SK-N-DZ (cell line): ENCODE measurements at regions not wholly inside any gene's neighbourhood (a gene's known extent, or its start where the extent isn't known, plus 50 kb on each side); places are given as distances from the start of the nearest gene placed in this dataset.

Experiments
- DNase-seq: peaks from one replicate; pipeline ENCODE4 v3.0.0-alpha.2; 2015; ENCODE audit warnings: low spot score

DNA sequence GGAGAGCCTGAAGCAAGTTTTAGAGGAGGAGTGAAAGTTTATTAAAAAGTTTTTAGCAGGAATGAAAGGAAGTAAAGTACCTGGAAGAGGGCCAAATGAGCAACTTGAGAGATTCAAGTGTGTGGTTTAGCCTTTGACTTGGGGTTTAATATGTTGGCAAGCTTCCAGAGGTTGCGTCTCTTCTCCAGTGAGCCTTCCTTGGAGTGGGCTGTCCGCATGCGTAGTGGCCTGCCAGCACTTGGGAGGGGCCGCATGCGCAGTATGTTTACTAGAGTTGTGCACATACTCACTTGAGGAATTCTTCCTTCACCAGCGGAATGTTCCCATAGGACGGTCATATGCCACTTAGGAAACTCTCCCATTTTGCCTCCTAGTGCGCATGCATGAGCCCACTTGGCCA lies 235.2 kb downstream of the ALDH8A1 start:
- DNase-seq = no peak

DNA sequence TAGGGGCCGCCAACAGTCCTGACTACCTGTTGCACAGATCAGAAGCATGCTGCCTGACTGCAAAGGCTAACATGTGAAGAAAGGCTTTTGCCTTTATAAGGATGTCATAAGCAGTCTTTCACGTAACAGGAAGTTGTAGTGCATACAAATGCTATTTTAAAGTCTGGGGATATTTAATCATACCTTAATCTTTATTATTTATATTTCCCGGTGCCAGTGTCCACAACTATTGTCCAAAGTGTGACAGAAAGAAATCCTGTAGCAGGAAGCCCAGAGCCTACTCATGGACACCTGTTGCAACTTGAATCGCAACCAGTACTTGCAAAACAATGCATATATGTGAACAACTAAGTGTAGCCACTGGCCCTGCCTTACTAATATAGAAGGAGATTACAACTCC lies 235.8 kb downstream of the ALDH8A1 start:
- no peak for DNase-seq

DNA sequence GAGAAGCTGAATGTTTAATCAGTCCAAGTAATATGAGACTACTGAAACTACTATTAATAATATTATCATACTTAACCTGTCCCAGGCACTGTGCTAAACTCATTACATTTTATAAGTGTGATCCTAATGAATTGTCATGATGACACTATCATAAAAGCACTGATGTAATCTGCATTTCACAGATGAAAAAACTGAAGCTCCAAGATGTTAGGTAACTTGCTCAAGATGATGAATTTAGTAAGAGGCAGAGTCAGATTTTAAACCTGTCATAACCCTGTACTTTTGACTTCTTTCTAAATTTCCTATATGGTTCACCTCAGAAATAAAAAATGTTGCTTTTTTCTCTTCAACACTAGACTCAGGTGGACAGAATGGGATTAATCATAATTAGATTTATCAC lies 237.6 kb downstream of the ALDH8A1 start:
- DNase-seq = no peak

DNA sequence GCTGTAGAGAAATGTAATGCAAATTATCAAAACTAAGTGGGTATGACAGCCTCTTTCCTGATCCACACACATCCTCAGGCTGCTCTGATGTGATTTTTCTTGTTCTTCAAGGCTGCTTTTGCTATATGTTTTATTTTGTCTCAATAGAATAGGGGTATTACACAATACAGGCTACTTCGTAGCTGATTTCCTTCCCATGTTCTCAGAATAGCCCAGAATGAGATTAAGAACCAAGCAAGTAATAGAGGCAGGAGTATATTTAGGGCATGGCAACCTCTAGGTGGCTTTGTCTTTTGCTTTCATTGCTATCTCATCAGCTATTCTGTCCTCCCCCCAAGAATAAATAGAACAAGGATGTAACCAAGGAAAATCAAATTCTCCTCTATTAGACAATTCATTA lies 241.8 kb downstream of the ALDH8A1 start:
- no peak for DNase-seq

DNA sequence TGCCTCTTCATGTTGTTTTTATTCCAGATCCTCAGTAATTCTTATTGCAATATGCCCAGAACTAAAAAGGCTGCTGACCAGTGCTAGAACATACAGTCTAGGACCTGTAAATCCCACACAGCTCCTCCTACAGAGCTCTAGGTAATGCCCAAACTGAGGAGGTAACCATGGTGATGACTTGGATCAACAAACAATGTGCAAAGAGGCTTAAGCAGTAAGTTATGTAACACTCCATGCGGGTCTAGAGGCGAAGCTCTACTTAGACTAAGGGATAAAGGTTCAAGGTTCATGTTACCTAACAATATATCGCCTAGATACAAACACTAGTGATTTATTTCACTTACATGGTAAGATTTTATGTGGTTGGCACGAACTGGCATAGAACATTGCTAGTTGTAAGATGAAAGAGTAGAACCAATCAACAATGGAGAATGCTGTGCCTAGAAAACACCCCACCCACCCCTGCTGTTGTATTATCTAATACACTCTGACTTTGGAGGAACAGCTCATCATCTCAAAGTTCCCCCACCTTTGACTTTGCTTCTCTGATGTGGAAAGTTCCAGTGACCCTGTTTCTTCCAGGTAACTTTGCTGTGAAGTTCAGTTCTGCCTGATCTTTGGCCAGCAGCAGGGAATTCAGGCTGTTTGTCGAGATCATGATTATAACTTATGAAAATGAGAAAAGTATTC lies 242.4 kb downstream of the ALDH8A1 start:
- DNase-seq = no peak

DNA sequence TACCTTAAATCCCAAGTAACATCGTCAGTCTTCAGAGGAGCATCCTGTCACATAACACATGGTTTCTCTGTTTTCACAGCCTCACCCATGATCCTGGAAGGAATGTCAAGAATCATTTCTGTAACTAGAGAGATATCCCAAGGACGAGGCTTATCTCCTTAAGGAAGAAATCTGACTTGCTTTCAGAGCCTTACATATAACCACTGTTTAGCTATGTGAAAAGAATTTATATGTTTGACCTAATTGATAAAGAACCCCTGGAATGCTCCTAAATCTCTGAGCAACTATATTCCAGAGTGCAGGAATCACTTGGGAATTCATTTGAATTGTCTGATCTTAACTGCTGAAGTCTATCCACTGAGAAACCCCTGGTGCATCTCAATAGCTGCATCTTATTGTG lies 243.1 kb downstream of the ALDH8A1 start:
- no peak for DNase-seq

DNA sequence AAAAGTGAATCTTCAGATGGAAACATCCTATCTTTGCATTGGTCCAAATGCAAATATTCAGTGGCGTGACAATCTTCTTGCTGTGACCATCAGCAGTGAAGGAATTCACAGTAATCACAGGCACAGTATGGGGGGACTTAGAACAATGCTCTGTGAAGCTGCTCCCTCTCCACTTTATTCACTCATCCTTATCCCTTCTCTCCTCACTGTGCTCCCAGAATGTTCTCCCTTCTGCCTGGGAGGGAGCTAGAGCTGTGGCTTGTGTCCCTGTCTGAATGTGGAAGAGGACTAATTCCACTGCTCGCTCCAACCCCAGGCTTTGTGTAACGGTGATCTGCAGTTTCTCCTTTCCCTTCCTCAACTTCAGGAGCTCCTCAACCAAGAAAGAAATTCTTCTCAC lies 243.7 kb downstream of the ALDH8A1 start:
- DNase-seq = no peak

DNA sequence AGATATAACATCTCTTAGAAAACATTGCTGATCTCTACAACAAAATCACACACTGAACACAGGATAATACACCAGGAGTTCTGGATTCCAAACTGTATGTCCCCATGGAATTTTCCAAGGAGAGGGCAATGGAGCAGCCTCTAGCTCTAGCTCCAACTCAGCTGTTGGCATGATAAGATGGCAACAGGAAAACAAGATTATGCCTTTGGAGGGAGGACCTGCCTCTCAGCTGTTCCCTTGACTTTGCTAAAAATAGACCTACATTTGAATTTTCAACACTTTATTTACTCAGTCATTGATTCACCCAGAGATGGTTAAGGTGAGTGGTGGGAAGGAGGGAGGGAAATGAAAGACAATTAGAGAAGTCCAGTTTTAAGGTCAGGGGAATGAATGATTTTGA lies 246.7 kb downstream of the ALDH8A1 start:
- no peak for DNase-seq

DNA sequence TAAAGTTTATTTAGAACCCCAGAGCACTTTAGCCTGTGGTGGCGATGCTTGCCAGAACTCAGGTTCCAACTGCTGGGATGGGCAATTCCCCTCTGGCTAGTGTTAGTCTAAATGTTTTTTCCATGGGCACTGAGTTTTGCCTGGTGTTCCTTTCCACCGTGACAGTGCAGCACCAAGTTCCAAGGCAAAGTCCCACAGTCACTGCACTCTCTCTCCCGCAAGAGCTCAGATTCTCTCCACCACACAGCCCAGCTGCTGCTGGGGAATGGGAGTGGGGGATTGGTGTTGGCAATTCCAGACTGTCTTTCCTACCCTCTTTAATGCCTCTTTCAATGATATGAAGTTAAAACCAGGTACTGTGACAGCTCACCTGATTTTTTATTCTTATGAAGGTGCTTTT lies 247.6 kb downstream of the ALDH8A1 start:
- DNase-seq = no peak

DNA sequence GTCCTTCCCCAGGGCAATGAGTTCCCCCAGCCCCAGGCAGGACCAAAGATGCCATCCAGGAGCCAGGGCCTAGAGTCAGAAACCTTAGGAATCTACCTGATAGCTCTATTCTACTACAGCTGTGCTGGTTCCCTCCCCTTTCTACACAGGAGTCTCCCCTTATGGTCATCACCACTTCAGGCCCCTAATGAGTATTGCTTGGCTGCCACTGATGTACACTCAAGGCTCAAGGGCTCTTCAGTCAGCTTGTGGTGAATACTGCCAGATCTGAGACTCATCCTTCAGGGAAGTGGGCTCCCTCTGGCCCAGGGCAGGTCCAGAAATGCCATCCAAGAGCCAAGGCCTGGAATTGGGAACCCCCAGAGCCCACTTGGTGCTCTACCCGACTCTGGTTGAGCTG lies 248.6 kb downstream of the ALDH8A1 start:
- no peak for DNase-seq

DNA sequence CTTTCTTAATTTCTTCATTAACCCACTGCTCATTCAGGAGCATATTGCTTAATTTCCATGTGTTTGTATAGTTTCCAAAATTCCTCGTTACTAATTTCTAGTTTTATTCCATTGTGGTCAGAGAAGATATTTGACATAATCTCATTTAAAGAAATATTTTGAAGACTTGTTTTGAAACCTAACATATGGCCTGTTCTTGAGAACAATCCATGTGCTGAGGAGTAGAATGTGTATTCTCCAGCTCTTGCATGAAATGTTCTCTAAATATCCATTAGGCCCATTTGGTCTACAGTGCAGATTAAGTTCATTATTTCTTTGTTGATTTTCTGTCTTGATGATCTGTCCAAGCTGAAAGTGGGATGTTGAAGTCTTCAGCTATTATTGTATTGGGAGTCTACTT lies 251.7 kb downstream of the ALDH8A1 start:
- DNase-seq = no peak

DNA sequence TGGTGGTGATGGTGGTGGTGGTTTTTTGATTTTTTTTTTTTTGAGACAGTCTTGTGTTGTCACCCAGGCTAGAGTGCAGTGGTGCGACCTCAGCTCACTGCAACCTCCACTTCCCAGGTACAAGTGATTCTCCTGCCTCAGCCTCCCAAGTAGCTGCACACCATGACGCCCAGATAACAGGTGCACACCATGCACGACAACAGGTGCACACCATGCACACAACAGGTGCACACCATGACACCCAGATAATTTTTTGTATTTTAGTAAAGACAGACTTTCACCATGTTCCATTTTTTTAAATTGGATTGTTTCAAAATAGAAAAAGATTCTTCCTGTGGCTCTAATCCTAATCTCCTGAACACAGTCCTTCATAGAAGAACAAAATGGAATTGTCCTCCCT lies 257.9 kb downstream of the ALDH8A1 start:
- no peak for DNase-seq

DNA sequence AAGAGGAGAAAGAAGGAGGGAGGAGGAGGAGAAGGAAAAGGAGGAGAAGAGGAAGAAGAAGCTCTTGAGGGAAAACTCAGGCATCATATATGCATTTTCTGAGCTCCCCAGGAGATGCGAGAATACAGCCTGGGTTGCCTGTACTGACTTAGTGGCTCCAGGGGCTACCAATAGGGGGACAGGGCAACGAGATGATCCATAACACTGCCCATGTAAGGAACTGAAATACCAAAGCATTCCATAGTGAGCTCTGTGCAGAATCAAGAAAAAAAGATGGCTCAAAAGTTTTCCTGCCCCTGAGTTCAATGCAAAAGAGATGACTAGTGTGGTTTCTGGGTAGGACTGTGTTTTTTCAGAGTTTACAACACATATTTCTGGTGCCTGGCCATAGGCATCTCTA lies 258.7 kb downstream of the ALDH8A1 start:
- DNase-seq = no peak

DNA sequence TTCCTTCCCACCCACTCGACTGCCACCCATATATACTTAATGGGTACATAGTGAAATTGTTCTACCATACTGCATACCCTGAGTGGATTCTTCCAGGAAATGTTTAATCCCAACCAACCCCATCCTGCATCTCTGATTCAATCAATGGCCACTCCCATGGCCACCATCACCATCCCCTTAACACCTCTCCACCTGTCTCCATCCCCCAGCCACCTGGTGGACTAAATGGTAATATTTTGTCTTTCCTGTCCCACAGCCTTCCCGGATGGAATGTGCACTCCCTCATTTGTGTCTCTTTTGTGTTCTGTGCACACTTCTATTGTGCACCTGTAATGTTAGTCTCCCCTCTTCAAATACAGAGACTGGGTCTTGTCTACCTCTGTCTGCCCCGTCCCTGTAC lies 259.9 kb downstream of the ALDH8A1 start:
- no peak for DNase-seq

DNA sequence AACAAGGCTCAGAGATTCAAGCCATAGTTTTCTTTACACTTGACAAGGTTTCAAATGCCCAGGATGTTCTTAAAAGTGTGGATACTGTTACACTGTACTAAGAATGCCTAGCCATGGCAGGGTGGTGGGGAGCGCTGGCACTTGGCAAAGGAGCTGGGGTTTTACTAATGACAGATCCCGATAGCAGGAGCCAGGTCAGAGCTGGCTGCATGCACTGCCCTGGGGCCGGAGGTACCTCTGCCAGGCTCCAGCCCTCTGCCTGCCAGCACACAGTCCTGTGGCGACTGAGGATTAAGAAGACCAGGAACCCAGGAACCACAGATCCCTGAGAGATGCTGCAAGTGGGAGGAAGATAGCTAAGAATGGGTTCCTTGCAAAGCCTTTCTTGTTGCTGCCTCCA lies 260.3 kb downstream of the ALDH8A1 start:
- no peak for DNase-seq

DNA sequence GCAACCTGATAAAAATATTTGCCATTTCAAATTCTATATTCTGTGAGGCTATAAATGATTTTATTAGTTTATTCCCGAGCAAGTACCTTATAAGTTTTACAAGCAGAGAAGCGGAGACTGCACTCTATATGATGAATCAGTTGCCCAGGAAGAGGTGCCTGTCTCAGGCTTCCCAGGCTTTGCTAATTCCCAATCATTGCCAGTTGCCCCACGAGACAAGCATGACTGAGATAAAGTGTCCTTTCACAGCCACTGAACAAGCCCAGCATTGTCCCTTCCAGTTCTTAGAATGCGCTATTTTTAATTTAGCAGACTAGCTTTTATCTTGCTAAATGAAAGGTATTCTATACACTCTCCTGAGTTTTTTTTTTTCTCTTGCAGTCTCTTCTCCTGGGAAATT lies 260.7 kb downstream of the ALDH8A1 start:
- DNase-seq = no peak

DNA sequence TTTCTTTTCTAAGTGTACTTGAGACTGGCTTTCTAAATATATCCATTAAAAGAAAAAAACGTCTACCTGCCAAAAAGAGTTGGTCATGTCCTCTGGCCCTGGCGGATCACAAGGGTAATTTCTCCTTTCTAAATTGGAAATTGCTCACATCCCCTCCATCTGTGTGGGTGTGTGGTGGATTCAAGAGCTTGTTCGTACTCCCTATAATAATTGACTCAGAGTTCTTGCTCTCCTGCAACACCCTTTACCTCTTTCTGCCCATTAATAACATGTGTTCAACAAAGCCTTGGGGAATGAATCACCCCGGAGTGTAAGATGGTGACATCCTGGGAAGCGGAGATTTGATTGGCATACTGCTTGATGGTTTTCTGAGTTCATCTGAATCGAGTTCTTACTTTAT lies 263.8 kb downstream of the ALDH8A1 start:
- no peak for DNase-seq

DNA sequence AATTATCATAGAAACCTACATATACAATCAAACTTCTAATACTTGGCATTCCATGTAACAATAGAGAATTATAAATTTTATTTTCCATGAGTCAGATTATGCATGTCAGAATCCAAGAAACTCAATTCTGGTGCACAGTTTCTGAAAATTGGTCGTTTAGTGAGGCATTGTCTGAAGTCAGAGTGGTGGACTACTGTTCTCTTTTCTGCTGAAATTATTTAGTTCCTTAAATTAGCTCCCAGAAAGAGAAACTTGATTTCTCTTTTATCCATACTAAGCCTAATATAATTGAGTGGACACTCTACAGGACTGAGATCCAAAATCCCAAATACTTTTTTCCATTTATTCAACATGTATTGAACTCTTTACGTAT lies 265.5 kb downstream of the ALDH8A1 start:
- DNase-seq = no peak

DNA sequence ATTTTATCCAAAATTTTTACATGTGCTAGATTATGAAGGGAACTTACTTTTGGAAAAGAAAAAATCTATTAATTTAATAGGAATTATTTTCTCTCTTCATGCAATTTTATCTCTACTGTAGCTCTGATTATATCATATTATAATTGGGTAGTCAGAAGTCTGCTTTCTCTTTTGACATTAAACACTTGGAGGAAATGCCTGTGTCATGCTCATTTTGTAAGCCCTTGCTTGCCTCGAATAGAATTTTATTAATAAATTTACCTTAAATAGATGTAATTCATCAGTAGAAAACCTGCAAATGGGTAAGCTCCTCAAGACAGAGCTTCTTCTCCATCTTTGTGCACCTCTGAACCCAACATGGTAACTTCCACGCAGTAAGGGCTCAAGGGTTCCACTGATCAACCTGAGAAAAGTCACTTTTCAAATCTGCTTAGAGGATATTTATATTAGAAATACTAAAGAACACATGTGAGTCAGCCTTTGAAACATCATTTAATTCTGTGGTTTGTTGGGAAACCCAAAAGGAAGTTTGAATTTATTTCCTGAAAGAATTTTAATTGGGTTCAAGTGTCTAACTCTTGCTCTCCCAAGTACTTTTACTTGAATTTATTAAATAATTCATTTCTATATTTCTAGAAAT lies 266.0 kb downstream of the ALDH8A1 start:
- DNase-seq = no peak

DNA sequence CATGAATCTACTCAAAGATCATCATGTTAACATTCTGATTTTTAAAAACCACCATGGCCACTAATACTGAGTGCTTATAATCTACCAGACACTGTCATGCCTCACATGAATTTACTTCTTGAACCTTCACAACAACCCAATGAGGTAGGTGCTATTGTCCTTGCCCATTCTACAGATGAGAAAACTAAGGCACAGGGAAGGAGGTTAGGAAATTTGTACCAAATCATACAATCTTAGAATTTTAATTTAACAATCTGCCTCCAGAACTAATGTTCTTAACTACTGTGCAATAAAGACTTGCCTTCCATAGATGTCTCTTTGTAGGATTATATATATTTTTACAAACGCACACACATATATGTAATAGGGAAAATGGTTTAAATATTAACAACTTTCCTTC lies 269.5 kb downstream of the ALDH8A1 start:
- DNase-seq = no peak

DNA sequence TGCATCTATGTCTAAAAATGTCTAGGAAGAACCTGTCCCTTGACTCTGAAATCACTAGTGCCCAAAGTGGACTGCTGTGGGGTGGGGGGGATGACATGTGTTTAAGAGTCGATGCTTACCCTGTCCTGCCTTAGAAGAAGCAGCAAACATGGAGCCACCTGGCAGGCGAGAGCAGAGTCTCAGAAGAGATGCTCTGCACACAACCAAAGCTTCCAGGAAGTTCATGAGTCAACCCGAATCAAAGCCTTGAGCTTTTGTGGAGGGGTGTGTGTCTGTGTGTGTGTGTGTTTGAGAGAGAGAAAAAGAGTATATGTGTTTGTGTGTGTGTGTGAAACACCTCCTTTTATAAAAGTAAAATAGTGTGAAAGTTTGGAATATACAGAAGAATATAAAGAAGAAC lies 269.9 kb downstream of the ALDH8A1 start:
- DNase-seq = no peak

DNA sequence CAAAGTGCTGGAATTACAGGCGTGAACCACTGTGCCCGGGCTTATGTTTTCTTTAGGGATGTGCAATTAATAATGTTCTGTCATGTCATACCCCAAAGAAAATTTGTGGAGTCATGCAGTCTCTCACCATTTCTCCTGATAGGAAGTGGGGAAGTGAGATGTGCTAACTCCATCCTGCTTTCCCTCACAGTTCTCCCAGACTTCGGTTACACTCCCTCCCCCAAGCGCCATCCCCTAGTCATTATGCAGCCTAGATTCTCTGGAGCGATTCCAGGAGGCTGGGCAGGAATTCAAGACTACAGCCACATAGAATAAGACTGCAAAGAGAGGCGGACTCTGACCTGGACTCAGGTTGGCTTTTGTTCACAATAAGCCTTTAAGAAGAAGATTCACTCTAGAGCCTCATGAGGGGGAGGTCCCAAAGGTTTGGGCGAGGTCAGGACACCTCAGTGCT lies 271.4 kb downstream of the ALDH8A1 start:
- DNase-seq = no peak

DNA sequence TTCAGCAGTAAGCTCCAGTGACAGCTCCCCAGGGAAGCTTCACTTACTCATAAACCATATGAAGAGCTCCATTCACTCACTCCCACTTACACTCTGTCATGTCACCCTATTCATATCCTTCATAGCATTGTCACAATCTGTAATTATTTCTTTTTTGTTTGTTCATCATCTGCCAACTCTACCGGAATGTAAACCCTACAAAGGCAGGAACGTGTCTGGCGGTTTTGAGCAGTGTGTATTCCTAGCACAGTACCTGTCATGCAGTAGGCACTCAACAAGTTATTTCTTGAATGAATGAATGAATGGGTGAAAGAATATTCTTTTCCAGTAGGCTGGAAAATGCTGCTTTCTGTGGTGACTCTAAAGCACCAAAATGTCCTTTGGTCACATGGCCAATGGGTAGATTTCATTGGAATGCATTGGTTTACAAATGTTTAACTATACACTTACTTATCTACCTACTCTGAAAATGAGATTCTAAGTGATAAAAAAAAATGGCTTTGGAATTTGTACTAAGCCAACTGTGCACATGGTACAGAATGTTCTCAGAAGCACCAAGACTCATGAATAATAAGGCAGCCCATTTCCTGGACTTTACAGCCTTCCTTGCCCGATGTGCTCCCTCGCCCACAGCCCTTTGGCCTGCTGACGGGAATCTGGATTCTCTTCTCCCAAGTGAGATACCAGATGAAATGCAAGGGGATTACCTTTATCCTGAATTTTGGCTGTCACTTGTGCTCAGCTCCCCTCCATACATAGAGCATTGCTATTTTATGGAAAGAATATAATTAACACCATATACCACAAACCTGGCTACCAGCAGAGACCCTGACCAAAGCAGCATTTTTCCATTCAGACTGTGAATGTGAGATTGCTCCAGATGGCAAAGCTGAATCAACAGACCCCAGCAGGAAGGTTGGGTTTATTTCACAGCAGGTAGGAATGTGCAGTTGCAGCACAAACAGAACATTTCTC lies 273.3 kb downstream of the ALDH8A1 start:
- no peak for DNase-seq
